Chondrocyte (in vitro differentiated cells): ENCODE measurements at regions not wholly inside any gene's neighbourhood (a gene's known extent, or its start where the extent isn't known, plus 50 kb on each side); places are given as distances from the start of the nearest gene placed in this dataset.

ENCODE experiments used
- DNase-seq: peaks from one replicate; pipeline ENCODE4 v3.0.0; 2021; ENCODE audit warnings: mixed read lengths, low spot score
- H3K27ac Mint-ChIP-seq: one replicate; pipeline ENCODE4 v1.8.0; 2021; ENCODE audit warnings: mild to moderate bottlenecking, moderate library complexity, mixed read lengths; ENCODE audit not compliant: unreplicated experiment
- H3K27me3 Mint-ChIP-seq: 2 replicates; pipeline ENCODE4 v1.8.0; 2021; ENCODE audit warnings: low read depth, mixed read lengths
- H3K36me3 Mint-ChIP-seq: 2 replicates; pipeline ENCODE4 v1.8.0; 2021; ENCODE audit warnings: low read depth, mixed read lengths
- H3K4me1 Mint-ChIP-seq: 2 replicates; pipeline ENCODE4 v1.8.0; 2021; ENCODE audit warnings: low read depth, mild to moderate bottlenecking, mixed read lengths
- H3K4me3 Mint-ChIP-seq: one replicate; pipeline ENCODE4 v1.8.0; 2021; ENCODE audit warnings: mild to moderate bottlenecking, moderate library complexity, mixed read lengths; ENCODE audit not compliant: unreplicated experiment
- H3K9me3 Mint-ChIP-seq: 2 replicates; pipeline ENCODE4 v1.8.0; 2021; ENCODE audit warnings: low read depth, mixed read lengths
- CTCF ChIP-seq: fragments of 200-600 bp; sonication (generic); IDR thresholded peaks from 2 replicates; pipeline ENCODE4 v1.5.0; 2021; ENCODE audit warnings: antibody characterized with exemption, mild to moderate bottlenecking, moderate library complexity

DNA sequence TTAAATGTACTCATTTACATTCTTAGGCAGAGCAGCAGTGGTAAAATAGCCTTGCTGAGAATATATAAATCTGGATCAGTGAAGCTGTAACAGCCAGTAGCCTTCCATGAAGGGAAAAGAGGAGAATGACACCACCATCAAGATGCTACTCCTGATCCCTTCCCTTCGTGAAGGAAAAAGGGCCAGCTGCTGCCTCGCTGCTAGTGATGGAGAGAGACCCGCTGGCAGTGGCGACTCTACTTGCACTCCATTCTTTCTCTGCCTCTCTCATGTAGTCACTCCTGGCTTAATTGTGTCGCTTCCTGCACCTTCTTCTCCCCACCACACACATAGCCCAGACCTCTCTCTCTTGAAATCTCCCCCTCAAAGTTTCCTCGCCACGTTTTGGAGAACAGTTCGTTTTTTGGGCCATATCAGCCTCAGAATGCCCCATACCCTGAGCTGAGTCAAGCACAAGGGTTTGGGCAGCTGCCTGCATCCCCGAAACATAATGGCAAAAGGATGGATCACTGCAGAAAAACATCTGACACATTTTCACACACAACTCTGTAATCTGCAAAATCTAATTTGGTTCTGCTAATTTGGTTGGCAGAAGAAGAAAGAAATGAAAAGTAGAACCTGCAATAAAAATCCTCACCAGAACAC, 460.3 kb upstream of the IL12A start:
- Mint-ChIP-seq H3K36me3 (no peaks in the 10 kb centered on the region), H3K4me3 (no peak overlapping the region), H3K4me1 (no peaks in the 10 kb centered on the region), H3K27me3 (peaks cover 20% of the 10 kb centered on the region), H3K9me3 (no peaks in the 10 kb centered on the region), H3K27ac (no peak overlapping the region)
- no peak for DNase-seq
- TF ChIP-seq CTCF, result no peak

GRCh38 chr3:159532577-159532976, 456.1 kb upstream of the IL12A start:
- DNase-seq, result no peak
- no peak for TF ChIP-seq CTCF
- peaks cover 4% of the 10 kb centered on the region for H3K4me1 Mint-ChIP-seq
- H3K36me3 Mint-ChIP-seq, result no peaks in the 10 kb centered on the region
- no peak overlapping the region for H3K27ac Mint-ChIP-seq
- no peak overlapping the region for H3K4me3 Mint-ChIP-seq
- H3K9me3 Mint-ChIP-seq, result no peaks in the 10 kb centered on the region
- peaks cover 27% of the 10 kb centered on the region for H3K27me3 Mint-ChIP-seq

GRCh38 chr3:159534496-159534895, 454.1 kb upstream of the IL12A start:
- Mint-ChIP-seq H3K9me3 (no peaks in the 10 kb centered on the region), H3K27me3 (peaks cover 21% of the 10 kb centered on the region), H3K4me1 (peaks cover 4% of the 10 kb centered on the region), H3K4me3 (no peak overlapping the region), H3K36me3 (no peaks in the 10 kb centered on the region), H3K27ac (no peak overlapping the region)
- no peak for DNase-seq
- no peak for TF ChIP-seq CTCF

GRCh38 chr3:159536876-159537275, 451.8 kb upstream of the IL12A start:
- peaks cover 26% of the 10 kb centered on the region for H3K27me3 Mint-ChIP-seq
- no peak overlapping the region for H3K27ac Mint-ChIP-seq
- no peaks in the 10 kb centered on the region for H3K9me3 Mint-ChIP-seq
- TF ChIP-seq CTCF, result no peak
- no peaks in the 10 kb centered on the region for H3K36me3 Mint-ChIP-seq
- no peak for DNase-seq
- peaks cover 4% of the 10 kb centered on the region for H3K4me1 Mint-ChIP-seq
- no peak overlapping the region for H3K4me3 Mint-ChIP-seq

DNA sequence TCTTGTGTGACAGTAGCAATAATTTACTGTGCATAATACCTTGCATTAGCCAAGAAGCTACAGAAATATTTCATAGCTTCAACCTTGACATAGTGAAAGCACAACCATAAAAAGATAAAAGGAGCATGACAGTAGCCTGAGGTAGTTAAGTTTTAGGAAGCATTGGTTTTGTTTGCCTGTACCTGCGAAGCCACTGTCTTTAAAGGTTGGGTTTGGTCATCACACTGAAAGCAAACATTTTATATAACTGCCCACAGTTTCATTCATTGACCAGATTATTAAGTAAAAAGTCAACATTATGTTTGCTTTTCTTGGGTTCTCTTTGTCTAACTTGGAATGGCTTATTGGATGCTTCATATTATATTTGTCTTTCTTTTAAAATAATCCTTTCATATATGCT, 450.1 kb upstream of the IL12A start:
- no peaks in the 10 kb centered on the region for H3K36me3 Mint-ChIP-seq
- TF ChIP-seq CTCF, result no peak
- H3K9me3 Mint-ChIP-seq, result no peaks in the 10 kb centered on the region
- H3K27me3 Mint-ChIP-seq, result peaks cover 26% of the 10 kb centered on the region
- no peak overlapping the region for H3K4me3 Mint-ChIP-seq
- DNase-seq, result no peak
- no peak overlapping the region for H3K27ac Mint-ChIP-seq
- H3K4me1 Mint-ChIP-seq, result peaks cover 4% of the 10 kb centered on the region
